Amniotic stem cell (primary cell): ENCODE measurements at regions not wholly inside any gene's neighbourhood (a gene's known extent, or its start where the extent isn't known, plus 50 kb on each side); places are given as distances from the start of the nearest gene placed in this dataset.
"Not testable (repeated sequence)": the region's sequence is repeated elsewhere in the genome, so short reads cannot be mapped to it uniquely, and the experiment has no call there.

Experiments used
- DNase-seq: peaks from one replicate; lab custom pipeline; 2025; lab: John Stamatoyannopoulos, UW

- no peak for DNase-seq
These were observed 1320.5 kb downstream of the UQCRFS1 start for GRCh38 chr19:27892500-27892899.

- DNase-seq, result no peak
These were observed 1321.5 kb downstream of the UQCRFS1 start for GRCh38 chr19:27891411-27891810.

GRCh38 chr19:27890696-27891095 is 1322.3 kb downstream of the UQCRFS1 start:
- DNase-seq, result no peak

GRCh38 chr19:27890206-27890605 is 1322.7 kb downstream of the UQCRFS1 start:
- DNase-seq, result no peak

GRCh38 chr19:27889156-27889555 is 1323.8 kb downstream of the UQCRFS1 start:
- no peak for DNase-seq

GRCh38 chr19:27887946-27888345 is 1325.0 kb downstream of the UQCRFS1 start:
- no peak for DNase-seq

- DNase-seq, result no peak
These were observed 1327.6 kb downstream of the UQCRFS1 start for GRCh38 chr19:27885359-27885758.

GRCh38 chr19:27884376-27884775 is 1328.6 kb downstream of the UQCRFS1 start:
- no peak for DNase-seq

- no peak for DNase-seq
These were observed 1331.7 kb downstream of the UQCRFS1 start for GRCh38 chr19:27881213-27881612.

GRCh38 chr19:27876976-27877512 is 1335.9 kb downstream of the UQCRFS1 start:
- DNase-seq, result no peak

- DNase-seq, result no peak
These were observed 1336.5 kb downstream of the UQCRFS1 start for GRCh38 chr19:27876489-27876888.

GRCh38 chr19:27872370-27872769 is 1340.6 kb downstream of the UQCRFS1 start:
- no peak for DNase-seq

GRCh38 chr19:27870293-27870692 is 1342.7 kb downstream of the UQCRFS1 start:
- DNase-seq, result no peak

GRCh38 chr19:27868007-27868406 is 1344.9 kb downstream of the UQCRFS1 start:
- DNase-seq, result no peak

GRCh38 chr19:27865927-27866777 is 1346.8 kb downstream of the UQCRFS1 start:
- no peak for DNase-seq

- no peak for DNase-seq
These were observed 1351.5 kb downstream of the UQCRFS1 start for GRCh38 chr19:27861411-27861975.

- no peak for DNase-seq
These were observed 1352.5 kb downstream of the UQCRFS1 start for GRCh38 chr19:27860309-27860934.

GRCh38 chr19:27859689-27860088 is 1353.3 kb downstream of the UQCRFS1 start:
- no peak for DNase-seq

GRCh38 chr19:27858981-27859581 is 1353.9 kb downstream of the UQCRFS1 start:
- DNase-seq, result no peak

- DNase-seq, result not testable (repeated sequence)
These were observed 1360.0 kb downstream of the UQCRFS1 start for GRCh38 chr19:27852931-27853330.

GRCh38 chr19:27851543-27852060 is 1361.3 kb downstream of the UQCRFS1 start:
- DNase-seq, result no peak

- no peak for DNase-seq
These were observed 1361.9 kb downstream of the UQCRFS1 start for GRCh38 chr19:27851002-27851481.
